ENCODE measurements at regions not wholly inside any gene's neighbourhood (a gene's known extent, or its start where the extent isn't known, plus 50 kb on each side); places are given as distances from the start of the nearest gene placed in this dataset.

DNA sequence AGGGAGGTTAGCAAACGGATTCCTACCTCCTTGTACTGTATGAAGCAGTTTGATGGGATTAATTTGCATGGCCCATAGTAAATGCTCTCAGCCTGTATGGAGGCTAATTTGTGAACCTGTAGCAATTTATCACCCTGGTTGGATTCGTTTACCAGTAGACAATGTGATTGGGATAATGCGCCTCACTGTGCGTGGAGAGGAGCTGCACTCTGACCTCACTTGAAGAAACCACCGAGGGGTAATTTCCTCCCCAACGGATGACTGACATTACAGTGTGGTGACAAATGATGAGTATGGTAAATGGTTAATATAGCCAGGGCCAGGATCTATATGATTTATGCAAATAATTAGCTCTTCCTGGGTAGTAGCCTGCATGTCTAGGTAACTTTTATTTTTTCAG lies 479.1 kb upstream of the RBFOX1 start:
- TF ChIP-seq SNAI2 (CRISPR knock-in tag; IDR thresholded peaks at IDR 0.05) (no peak), BACH2 (CRISPR knock-in tag; IDR thresholded peaks at IDR 0.05; ENCODE audit: borderline replicate concordance) (no peak), ARNTL (CRISPR knock-in tag; IDR thresholded peaks at IDR 0.05; ENCODE audit: borderline replicate concordance, low read depth) (no peak), TOX (CRISPR knock-in tag; IDR thresholded peaks at IDR 0.05; ENCODE audit: borderline replicate concordance) (no peak), ESRRG (CRISPR knock-in tag; IDR thresholded peaks at IDR 0.05) (no peak), ZNF70 (CRISPR knock-in tag; IDR thresholded peaks at IDR 0.05) (no peak)
- TF ChIP-seq, protein P1, sequence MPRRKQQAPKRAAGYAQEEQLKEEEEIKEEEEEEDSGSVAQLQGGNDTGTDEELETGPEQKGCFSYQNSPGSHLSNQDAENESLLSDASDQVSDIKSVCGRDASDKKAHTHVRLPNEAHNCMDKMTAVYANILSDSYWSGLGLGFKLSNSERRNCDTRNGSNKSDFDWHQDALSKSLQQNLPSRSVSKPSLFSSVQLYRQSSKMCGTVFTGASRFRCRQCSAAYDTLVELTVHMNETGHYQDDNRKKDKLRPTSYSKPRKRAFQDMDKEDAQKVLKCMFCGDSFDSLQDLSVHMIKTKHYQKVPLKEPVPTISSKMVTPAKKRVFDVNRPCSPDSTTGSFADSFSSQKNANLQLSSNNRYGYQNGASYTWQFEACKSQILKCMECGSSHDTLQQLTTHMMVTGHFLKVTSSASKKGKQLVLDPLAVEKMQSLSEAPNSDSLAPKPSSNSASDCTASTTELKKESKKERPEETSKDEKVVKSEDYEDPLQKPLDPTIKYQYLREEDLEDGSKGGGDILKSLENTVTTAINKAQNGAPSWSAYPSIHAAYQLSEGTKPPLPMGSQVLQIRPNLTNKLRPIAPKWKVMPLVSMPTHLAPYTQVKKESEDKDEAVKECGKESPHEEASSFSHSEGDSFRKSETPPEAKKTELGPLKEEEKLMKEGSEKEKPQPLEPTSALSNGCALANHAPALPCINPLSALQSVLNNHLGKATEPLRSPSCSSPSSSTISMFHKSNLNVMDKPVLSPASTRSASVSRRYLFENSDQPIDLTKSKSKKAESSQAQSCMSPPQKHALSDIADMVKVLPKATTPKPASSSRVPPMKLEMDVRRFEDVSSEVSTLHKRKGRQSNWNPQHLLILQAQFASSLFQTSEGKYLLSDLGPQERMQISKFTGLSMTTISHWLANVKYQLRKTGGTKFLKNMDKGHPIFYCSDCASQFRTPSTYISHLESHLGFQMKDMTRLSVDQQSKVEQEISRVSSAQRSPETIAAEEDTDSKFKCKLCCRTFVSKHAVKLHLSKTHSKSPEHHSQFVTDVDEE (CRISPR knock-in tag; IDR thresholded peaks at IDR 0.05): no peak
- TF ChIP-seq, protein P2, sequence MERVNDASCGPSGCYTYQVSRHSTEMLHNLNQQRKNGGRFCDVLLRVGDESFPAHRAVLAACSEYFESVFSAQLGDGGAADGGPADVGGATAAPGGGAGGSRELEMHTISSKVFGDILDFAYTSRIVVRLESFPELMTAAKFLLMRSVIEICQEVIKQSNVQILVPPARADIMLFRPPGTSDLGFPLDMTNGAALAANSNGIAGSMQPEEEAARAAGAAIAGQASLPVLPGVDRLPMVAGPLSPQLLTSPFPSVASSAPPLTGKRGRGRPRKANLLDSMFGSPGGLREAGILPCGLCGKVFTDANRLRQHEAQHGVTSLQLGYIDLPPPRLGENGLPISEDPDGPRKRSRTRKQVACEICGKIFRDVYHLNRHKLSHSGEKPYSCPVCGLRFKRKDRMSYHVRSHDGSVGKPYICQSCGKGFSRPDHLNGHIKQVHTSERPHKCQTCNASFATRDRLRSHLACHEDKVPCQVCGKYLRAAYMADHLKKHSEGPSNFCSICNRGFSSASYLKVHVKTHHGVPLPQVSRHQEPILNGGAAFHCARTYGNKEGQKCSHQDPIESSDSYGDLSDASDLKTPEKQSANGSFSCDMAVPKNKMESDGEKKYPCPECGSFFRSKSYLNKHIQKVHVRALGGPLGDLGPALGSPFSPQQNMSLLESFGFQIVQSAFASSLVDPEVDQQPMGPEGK (CRISPR knock-in tag; IDR thresholded peaks at IDR 0.05; ENCODE audit: borderline replicate concordance): no peak

All from SK-N-SH treated with all-trans-retinoic acid at 6 μM for 48 hours (cell line).